ENCODE measurements at regions not wholly inside any gene's neighbourhood (a gene's known extent, or its start where the extent isn't known, plus 50 kb on each side); places are given as distances from the start of the nearest gene placed in this dataset.

- Histone ChIP-seq H3K4me2 (ENCODE audit: insufficient read depth, low read length) (no peak overlapping the region), H2AFZ (ENCODE audit: low read depth, low read length) (no peak overlapping the region), H3K9ac (replicated peaks; ENCODE audit: extremely low read depth, insufficient read depth, low read length) (no peak overlapping the region), H3K4me1 (ENCODE audit: control insufficient read depth, extremely low read depth, insufficient read depth, low read length) (no peaks in the 10 kb centered on the region), H3K27me3 (ENCODE audit: control insufficient read depth in 2 of 2, insufficient read depth in 2 of 2, low read length in 2 of 2) (no peaks in the 10 kb centered on the region), H3K9me3 (replicated peaks; ENCODE audit: control insufficient read depth, insufficient read depth, low read length) (no peaks in the 10 kb centered on the region), H3K4me3 (replicated peaks in 1 of 3; ENCODE audit: insufficient read depth in 1 of 3, low read depth in 1 of 3, low read length in 3 of 3) (no peak overlapping the region), H3K79me2 (ENCODE audit: control insufficient read depth, insufficient read depth, low read length) (no peaks in the 10 kb centered on the region), H3K36me3 (ENCODE audit: control insufficient read depth in 2 of 2, extremely low read depth in 1 of 2, insufficient read depth in 2 of 2, low read length in 2 of 2) (no peaks in the 10 kb centered on the region), H3K27ac (ENCODE audit: insufficient read depth, low read depth, low read length) (no peak overlapping the region), H4K20me1 (replicated peaks; ENCODE audit: control insufficient read depth, extremely low read depth, insufficient read depth, low read length) (no peaks in the 10 kb centered on the region), H3K9me1 (replicated peaks; ENCODE audit: control insufficient read depth, extremely low read depth, insufficient read depth, low read length) (no peaks in the 10 kb centered on the region)
- DNase-seq (ENCODE audit: low read depth, low spot score): no peak
- no peak for FAIRE-seq
- ChIA-PET CTCF (no interaction called here), POLR2A (no interaction called here)
- intact Hi-C loops (cut with micrococcal nuclease): no loop called here
- no peak for TF ChIP-seq JUN (IDR thresholded peaks at IDR 0.05; ENCODE audit: borderline replicate concordance, insufficient read depth, insufficient read length, low read depth)
- BruUV-seq (replicated peaks): no TSS peak
- dilution Hi-C loops (cut with MboI; ENCODE audit: extremely low pct_ligation_motif_present, low sequenced_read_pairs): no loop called here
These were observed 83.9 kb upstream of the GJB5 start for GRCh38 chr1:34670982-34671381.

- no TSS peak for BruUV-seq (replicated peaks)
- H2AFZ ChIP-seq (ENCODE audit: low read depth, low read length): no peak overlapping the region
- no peaks in the 10 kb centered on the region for H3K4me1 ChIP-seq (ENCODE audit: control insufficient read depth, extremely low read depth, insufficient read depth, low read length)
- no peaks in the 10 kb centered on the region for H4K20me1 ChIP-seq (replicated peaks; ENCODE audit: control insufficient read depth, extremely low read depth, insufficient read depth, low read length)
- H3K27ac ChIP-seq (ENCODE audit: insufficient read depth, low read depth, low read length): no peak overlapping the region
- no peaks in the 10 kb centered on the region for H3K79me2 ChIP-seq (ENCODE audit: control insufficient read depth, insufficient read depth, low read length)
- FAIRE-seq: no peak
- no peaks in the 10 kb centered on the region for H3K9me3 ChIP-seq (replicated peaks; ENCODE audit: control insufficient read depth, insufficient read depth, low read length)
- ChIA-PET CTCF (no interaction called here), POLR2A (no interaction called here)
- H3K4me2 ChIP-seq (ENCODE audit: insufficient read depth, low read length): no peak overlapping the region
- dilution Hi-C loops (cut with MboI; ENCODE audit: extremely low pct_ligation_motif_present, low sequenced_read_pairs) (no loop called here), intact Hi-C loops (cut with micrococcal nuclease) (no loop called here)
- DNase-seq (ENCODE audit: low read depth, low spot score): no peak
- H3K9me1 ChIP-seq (replicated peaks; ENCODE audit: control insufficient read depth, extremely low read depth, insufficient read depth, low read length): no peaks in the 10 kb centered on the region
- no peaks in the 10 kb centered on the region for H3K27me3 ChIP-seq (ENCODE audit: control insufficient read depth in 2 of 2, insufficient read depth in 2 of 2, low read length in 2 of 2)
- H3K4me3 ChIP-seq (replicated peaks in 1 of 3; ENCODE audit: insufficient read depth in 1 of 3, low read depth in 1 of 3, low read length in 3 of 3): no peak overlapping the region
- TF ChIP-seq POLR2AphosphoS5 (IDR thresholded peaks at IDR 0.05; ENCODE audit: insufficient read depth, low read depth, low read length) (no peak), CTCF (IDR thresholded peaks at IDR 0.05; ENCODE audit: extremely low read depth in 1 of 2, insufficient read depth in 1 of 2, low read depth in 1 of 2, low read length in 2 of 2) (no peak), EZH2 (IDR thresholded peaks at IDR 0.05; ENCODE audit: borderline replicate concordance, low read depth, low read length, severe bottlenecking) (no peak), FOS (IDR thresholded peaks at IDR 0.05; ENCODE audit: borderline replicate concordance, insufficient read depth, low read length) (no peak), POLR2A (IDR thresholded peaks at IDR 0.05; ENCODE audit: low read depth, low read length) (no peak), JUN (IDR thresholded peaks at IDR 0.05; ENCODE audit: borderline replicate concordance, insufficient read depth, insufficient read length, low read depth) (no peak), MAX (IDR thresholded peaks at IDR 0.05; ENCODE audit: insufficient read depth, insufficient read length) (no peak)
- no peak overlapping the region for H3K9ac ChIP-seq (replicated peaks; ENCODE audit: extremely low read depth, insufficient read depth, low read length)
- no peaks in the 10 kb centered on the region for H3K36me3 ChIP-seq (ENCODE audit: control insufficient read depth in 2 of 2, extremely low read depth in 1 of 2, insufficient read depth in 2 of 2, low read length in 2 of 2)
These were observed 83.0 kb upstream of the GJB5 start for GRCh38 chr1:34671887-34672286.

Measured in endothelial cell of umbilical vein (primary cell).